MCF 10A (cell line): ENCODE measurements at regions not wholly inside any gene's neighbourhood (a gene's known extent, or its start where the extent isn't known, plus 50 kb on each side); places are given as distances from the start of the nearest gene placed in this dataset.

Experiments used
- BruUV-seq: library from RNA; stranded (reverse); fragments of 400-500 nt; replicated peaks from 2 replicates; lab custom pipeline; 2021; lab: Mats Ljungman, UMichigan
- CTCF ChIA-PET: fragments of 300-600 bp; sonication (Branson Sonifier 250); formaldehyde crosslinking; extraction: SDS; loops from one replicate; lab custom pipeline; 2021; ENCODE audit warnings: antibody characterized with exemption, inconsistent platforms; lab: Yijun Ruan, JAX
- POLR2A ChIA-PET: fragments of 300-600, 350-650 bp; sonication (Branson Sonifier 250); formaldehyde crosslinking; extraction: SDS; loops from one replicate; lab custom pipeline; 2020; ENCODE audit warnings: antibody characterized with exemption, inconsistent platforms; lab: Yijun Ruan, JAX
- DNase-seq: peaks from one replicate; pipeline ENCODE4 v3.0.0-alpha.2; 2018; ENCODE audit not compliant: unreplicated experiment
- H3K27ac Mint-ChIP-seq: one replicate; pipeline ENCODE4 v1.8.0; 2022; ENCODE audit warnings: mild to moderate bottlenecking, low read depth, mixed read lengths; ENCODE audit not compliant: unreplicated experiment
- H3K27me3 Mint-ChIP-seq: one replicate; pipeline ENCODE4 v1.8.0; 2022; ENCODE audit warnings: mixed read lengths; ENCODE audit not compliant: insufficient read depth, unreplicated experiment
- H3K36me3 Mint-ChIP-seq: one replicate; pipeline ENCODE4 v1.8.0; 2022; ENCODE audit warnings: mild to moderate bottlenecking, moderate library complexity, mixed read lengths; ENCODE audit not compliant: insufficient read depth, unreplicated experiment
- H3K4me1 Mint-ChIP-seq: one replicate; pipeline ENCODE4 v1.8.0; 2022; ENCODE audit warnings: mixed read lengths; ENCODE audit not compliant: insufficient read depth, unreplicated experiment
- H3K4me3 Mint-ChIP-seq: one replicate; pipeline ENCODE4 v1.8.0; 2022; ENCODE audit warnings: mild to moderate bottlenecking, moderate library complexity, mixed read lengths; ENCODE audit not compliant: unreplicated experiment
- H3K9me3 Mint-ChIP-seq: one replicate; pipeline ENCODE4 v1.8.0; 2022; ENCODE audit warnings: mixed read lengths; ENCODE audit not compliant: unreplicated experiment
- CTCF ChIP-seq: fragments of 200-600 bp; IDR thresholded peaks from one replicate; pipeline ENCODE4 v1.8.0; 2022; ENCODE audit warnings: antibody characterized with exemption, mild to moderate bottlenecking; ENCODE audit not compliant: unreplicated experiment
- intact Hi-C: fragments of 100-400 bp; cut with micrococcal nuclease; formaldehyde crosslinking; loops from 2 replicates; pipeline ENCODE4 v1.14.1; 2022

GRCh38 chr6:167578371-167578901, 248.3 kb upstream of the AFDN start:
- Mint-ChIP-seq H3K36me3 (peaks cover 6% of the 10 kb centered on the region), H3K4me3 (no peak overlapping the region), H3K27ac (no peak overlapping the region), H3K27me3 (peaks cover 52% of the 10 kb centered on the region), H3K4me1 (no peaks in the 10 kb centered on the region), H3K9me3 (peaks cover 7% of the 10 kb centered on the region)
- intact Hi-C loops, result no loop called here
- no peak for TF ChIP-seq CTCF
- CTCF ChIA-PET, result interaction anchor here (0.6 kb wide), 1 partner anchor 363 kb away, joined by 3 read pairs; no protein-coding TSS in a partner anchor
- POLR2A ChIA-PET, result no interaction called here
- DNase-seq, result no peak
- BruUV-seq, result no TSS peak

- Mint-ChIP-seq H3K4me1 (no peaks in the 10 kb centered on the region), H3K27ac (no peak overlapping the region), H3K4me3 (no peak overlapping the region), H3K36me3 (peaks cover 6% of the 10 kb centered on the region), H3K27me3 (peaks cover 67% of the 10 kb centered on the region), H3K9me3 (peaks cover 7% of the 10 kb centered on the region)
- intact Hi-C loops, result no loop called here
- ChIA-PET POLR2A (no interaction called here), CTCF (interaction anchor here (0.7 kb wide), 1 partner anchor 15 kb away, joined by 8 read pairs; no protein-coding TSS in a partner anchor)
- no peak for TF ChIP-seq CTCF
- no peak for DNase-seq
- BruUV-seq, result no TSS peak
Measured at GRCh38 chr6:167579806-167580618, 246.7 kb upstream of the AFDN start.

- ChIA-PET POLR2A (no interaction called here), CTCF (no interaction called here)
- H3K27me3 Mint-ChIP-seq, result peaks cover 73% of the 10 kb centered on the region
- no peak overlapping the region for H3K27ac Mint-ChIP-seq
- peaks cover 7% of the 10 kb centered on the region for H3K9me3 Mint-ChIP-seq
- TF ChIP-seq CTCF, result no peak
- intact Hi-C loops, result no loop called here
- BruUV-seq, result no TSS peak
- peaks cover 6% of the 10 kb centered on the region for H3K36me3 Mint-ChIP-seq
- no peaks in the 10 kb centered on the region for H3K4me1 Mint-ChIP-seq
- DNase-seq, result no peak
- H3K4me3 Mint-ChIP-seq, result no peak overlapping the region
Measured at GRCh38 chr6:167580619-167580911, 246.1 kb upstream of the AFDN start.

GRCh38 chr6:167581637-167582036, 245.1 kb upstream of the AFDN start:
- no peak for TF ChIP-seq CTCF
- intact Hi-C loops, result no loop called here
- DNase-seq, result no peak
- Mint-ChIP-seq H3K27me3 (peaks cover 78% of the 10 kb centered on the region), H3K9me3 (peaks cover 7% of the 10 kb centered on the region), H3K27ac (no peak overlapping the region), H3K36me3 (peaks cover 6% of the 10 kb centered on the region), H3K4me3 (no peak overlapping the region), H3K4me1 (no peaks in the 10 kb centered on the region)
- CTCF ChIA-PET, result no interaction called here
- BruUV-seq, result no TSS peak
- POLR2A ChIA-PET, result no interaction called here
